ENCODE measurements at regions not wholly inside any gene's neighbourhood (a gene's known extent, or its start where the extent isn't known, plus 50 kb on each side); places are given as distances from the start of the nearest gene placed in this dataset.

GRCh38 chr4:16334601-16335000 lies 108.3 kb upstream of the TAPT1 start:
- in situ Hi-C loops (cut with MboI; ENCODE audit: low pct_ligation_motif_present in 1 of 4, low pct_unique_long_range_greater_than_20kb in 1 of 4, low sequenced_read_pairs in 3 of 4), result no loop called here
- no peaks in the 10 kb centered on the region for H3K27me3 ChIP-seq
- H3K36me3 ChIP-seq, result no peaks in the 10 kb centered on the region
- no peak overlapping the region for H3K4me3 ChIP-seq
- TF ChIP-seq EP300 (IDR thresholded peaks at IDR 0.05; ENCODE audit: low read depth), result no peak
- no peak for TF ChIP-seq POLR2A (IDR thresholded peaks at IDR 0.05)
- TF ChIP-seq POLR2AphosphoS5 (IDR thresholded peaks at IDR 0.05), result no peak
- no peak for TF ChIP-seq CTCF (IDR thresholded peaks at IDR 0.05)
- intact Hi-C loops (cut with DNase I; ENCODE audit: low total_unique reads), result no loop called here
- 42 to 58% methylated on average over 2 of the region's 2 CpGs for WGBS, 2 donors (ENCODE audit: low coverage in 1 of 2)
- no peak overlapping the region for H3K27ac ChIP-seq
- DNase-seq, result no peak
- no peaks in the 10 kb centered on the region for H3K4me1 ChIP-seq
- no peaks in the 10 kb centered on the region for H3K9me3 ChIP-seq

DNA sequence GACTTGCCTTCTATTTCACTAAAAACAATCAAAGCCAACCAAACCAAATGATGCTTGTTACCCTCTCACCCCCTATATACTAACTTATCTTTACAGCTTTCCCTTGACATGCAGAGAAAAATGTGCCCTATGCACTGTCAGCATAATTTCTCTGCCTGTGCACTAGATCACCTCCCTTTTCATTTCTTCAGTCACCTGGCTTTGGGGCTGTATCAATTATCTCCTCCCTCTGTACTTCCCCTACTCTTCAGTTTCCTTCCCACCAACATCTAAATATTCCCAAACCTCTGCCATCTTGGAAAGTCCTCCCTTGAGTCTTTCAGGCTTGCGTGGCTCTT lies 103.5 kb upstream of the TAPT1 start:
- Histone ChIP-seq H3K9me3 (no peaks in the 10 kb centered on the region), H3K4me1 (no peaks in the 10 kb centered on the region), H3K27ac (no peak overlapping the region), H3K4me3 (no peak overlapping the region), H3K36me3 (no peaks in the 10 kb centered on the region), H3K27me3 (no peaks in the 10 kb centered on the region)
- in situ Hi-C loops (cut with MboI; ENCODE audit: low pct_ligation_motif_present in 1 of 4, low pct_unique_long_range_greater_than_20kb in 1 of 4, low sequenced_read_pairs in 3 of 4) (no loop called here), intact Hi-C loops (cut with DNase I; ENCODE audit: low total_unique reads) (no loop called here)
- 89 to 91% methylated on average over 1 of the region's 1 CpG for WGBS, 2 donors (ENCODE audit: low coverage in 1 of 2)
- no peak for DNase-seq
- no peak for TF ChIP-seq CTCF (IDR thresholded peaks at IDR 0.05)
- TF ChIP-seq EP300 (IDR thresholded peaks at IDR 0.05; ENCODE audit: low read depth), result no peak
- no peak for TF ChIP-seq POLR2A (IDR thresholded peaks at IDR 0.05)
- no peak for TF ChIP-seq POLR2AphosphoS5 (IDR thresholded peaks at IDR 0.05)

- in situ Hi-C loops (cut with MboI; ENCODE audit: low pct_ligation_motif_present in 1 of 4, low pct_unique_long_range_greater_than_20kb in 1 of 4, low sequenced_read_pairs in 3 of 4), result no loop called here
- no peaks in the 10 kb centered on the region for H3K4me1 ChIP-seq
- H3K9me3 ChIP-seq, result no peaks in the 10 kb centered on the region
- no peaks in the 10 kb centered on the region for H3K27me3 ChIP-seq
- TF ChIP-seq POLR2A (IDR thresholded peaks at IDR 0.05), result no peak
- 82 to 100% methylated on average over 2 of the region's 2 CpGs for WGBS, 2 donors (ENCODE audit: low coverage in 1 of 2)
- no peak overlapping the region for H3K27ac ChIP-seq
- H3K36me3 ChIP-seq, result no peaks in the 10 kb centered on the region
- intact Hi-C loops (cut with DNase I; ENCODE audit: low total_unique reads), result no loop called here
- no peak overlapping the region for H3K4me3 ChIP-seq
- no peak for DNase-seq
Measured at GRCh38 chr4:16329125-16329796, 103.0 kb upstream of the TAPT1 start.

- WGBS, 2 donors (ENCODE audit: low coverage in 1 of 2), result 18 to 66% methylated on average over 1 of the region's 1 CpG
- no peak overlapping the region for H3K27ac ChIP-seq
- no peaks in the 10 kb centered on the region for H3K27me3 ChIP-seq
- in situ Hi-C loops (cut with MboI; ENCODE audit: low pct_ligation_motif_present in 1 of 4, low pct_unique_long_range_greater_than_20kb in 1 of 4, low sequenced_read_pairs in 3 of 4) (no loop called here), intact Hi-C loops (cut with DNase I; ENCODE audit: low total_unique reads) (no loop called here)
- no peak overlapping the region for H3K4me3 ChIP-seq
- no peaks in the 10 kb centered on the region for H3K4me1 ChIP-seq
- H3K36me3 ChIP-seq, result no peaks in the 10 kb centered on the region
- TF ChIP-seq CTCF (IDR thresholded peaks at IDR 0.05), result no peak
- TF ChIP-seq POLR2A (IDR thresholded peaks at IDR 0.05), result no peak
- TF ChIP-seq POLR2AphosphoS5 (IDR thresholded peaks at IDR 0.05), result no peak
- TF ChIP-seq EP300 (IDR thresholded peaks at IDR 0.05; ENCODE audit: low read depth), result no peak
- no peaks in the 10 kb centered on the region for H3K9me3 ChIP-seq
- DNase-seq, result no peak
Measured at GRCh38 chr4:16322183-16322582, 95.9 kb upstream of the TAPT1 start.

- Histone ChIP-seq H3K4me3 (no peak overlapping the region), H3K27ac (no peak overlapping the region), H3K27me3 (no peaks in the 10 kb centered on the region), H3K9me3 (no peaks in the 10 kb centered on the region), H3K4me1 (no peaks in the 10 kb centered on the region), H3K36me3 (no peaks in the 10 kb centered on the region)
- DNase-seq, result no peak
- intact Hi-C loops (cut with DNase I; ENCODE audit: low total_unique reads) (no loop called here), in situ Hi-C loops (cut with MboI; ENCODE audit: low pct_ligation_motif_present in 1 of 4, low pct_unique_long_range_greater_than_20kb in 1 of 4, low sequenced_read_pairs in 3 of 4) (no loop called here)
- TF ChIP-seq POLR2A (IDR thresholded peaks at IDR 0.05), result no peak
- no peak for TF ChIP-seq CTCF (IDR thresholded peaks at IDR 0.05)
- no peak for TF ChIP-seq POLR2AphosphoS5 (IDR thresholded peaks at IDR 0.05)
- TF ChIP-seq EP300 (IDR thresholded peaks at IDR 0.05; ENCODE audit: low read depth), result no peak
- WGBS, 2 donors (ENCODE audit: low coverage in 1 of 2), result 77 to 87% methylated on average over 7 to 8 of the region's 8 CpGs
Measured at GRCh38 chr4:16315456-16315855, 89.2 kb upstream of the TAPT1 start.

All from transverse colon (tissue), 4 donors.